Endothelial cell of umbilical vein (primary cell): ENCODE measurements at regions not wholly inside any gene's neighbourhood (a gene's known extent, or its start where the extent isn't known, plus 50 kb on each side); places are given as distances from the start of the nearest gene placed in this dataset.
"Not testable (repeated sequence)": the region's sequence is repeated elsewhere in the genome, so short reads cannot be mapped to it uniquely, and the experiment has no call there.

Experiments
- EZH2 ChIP-seq: IDR thresholded peaks from 2 replicates; pipeline ENCODE4 v1.6.1; 2012; ENCODE audit warnings: borderline replicate concordance, low read depth, mild to moderate bottlenecking, moderate library complexity, low read length, inconsistent platforms; ENCODE audit not compliant: severe bottlenecking
- MAX ChIP-seq: IDR thresholded peaks from 2 replicates; pipeline ENCODE4 v1.6.1; 2011; ENCODE audit not compliant: insufficient read depth, insufficient read length
- MYC ChIP-seq: IDR thresholded peaks from one replicate; pipeline ENCODE4 v1.6.1; 2011; ENCODE audit warnings: mild to moderate bottlenecking, low read depth, low read length
- POLR2A ChIP-seq: IDR thresholded peaks from 2 replicates; pipeline ENCODE4 v1.6.1; 2012; ENCODE audit warnings: low read depth, mild to moderate bottlenecking, control low read depth, low read length
- TF ChIP-seq, protein P1 (sequence below), 2 donors: IDR thresholded peaks; 1 replicate in 1 of 2; 2 replicates in 1 of 2; pipeline ENCODE4 v1.5.1; 2011; ENCODE audit warnings: low read length in 2 of 2, mild to moderate bottlenecking in 2 of 2, moderate library complexity in 2 of 2, control low read depth in 1 of 2, inconsistent platforms in 1 of 2, low read depth in 1 of 2; ENCODE audit not compliant: insufficient read depth in 1 of 2; ENCODE audit errors: extremely low read depth in 1 of 2

DNA sequence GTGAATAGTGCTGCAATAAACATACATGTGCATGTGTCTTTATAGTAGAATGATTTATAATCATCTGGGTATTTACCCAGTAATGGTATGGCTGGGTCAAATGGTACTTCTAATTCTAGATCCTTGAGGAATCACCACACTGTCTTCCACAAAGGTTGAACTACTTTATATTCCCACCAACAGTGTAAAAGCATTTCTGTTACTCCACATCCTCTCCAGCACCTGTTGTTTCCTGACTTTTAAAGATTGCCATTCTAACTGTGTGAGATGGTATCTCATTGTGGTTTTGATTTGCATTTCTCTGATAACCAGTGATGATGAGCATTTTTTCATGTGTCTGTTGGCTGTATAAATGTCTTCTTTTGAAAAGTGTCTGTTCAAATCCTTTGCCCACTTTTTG, 215.5 kb downstream of the LRIG3 start:
- not testable (repeated sequence) for TF ChIP-seq EZH2, POLR2A, MYC, MAX
- TF ChIP-seq, protein P1, sequence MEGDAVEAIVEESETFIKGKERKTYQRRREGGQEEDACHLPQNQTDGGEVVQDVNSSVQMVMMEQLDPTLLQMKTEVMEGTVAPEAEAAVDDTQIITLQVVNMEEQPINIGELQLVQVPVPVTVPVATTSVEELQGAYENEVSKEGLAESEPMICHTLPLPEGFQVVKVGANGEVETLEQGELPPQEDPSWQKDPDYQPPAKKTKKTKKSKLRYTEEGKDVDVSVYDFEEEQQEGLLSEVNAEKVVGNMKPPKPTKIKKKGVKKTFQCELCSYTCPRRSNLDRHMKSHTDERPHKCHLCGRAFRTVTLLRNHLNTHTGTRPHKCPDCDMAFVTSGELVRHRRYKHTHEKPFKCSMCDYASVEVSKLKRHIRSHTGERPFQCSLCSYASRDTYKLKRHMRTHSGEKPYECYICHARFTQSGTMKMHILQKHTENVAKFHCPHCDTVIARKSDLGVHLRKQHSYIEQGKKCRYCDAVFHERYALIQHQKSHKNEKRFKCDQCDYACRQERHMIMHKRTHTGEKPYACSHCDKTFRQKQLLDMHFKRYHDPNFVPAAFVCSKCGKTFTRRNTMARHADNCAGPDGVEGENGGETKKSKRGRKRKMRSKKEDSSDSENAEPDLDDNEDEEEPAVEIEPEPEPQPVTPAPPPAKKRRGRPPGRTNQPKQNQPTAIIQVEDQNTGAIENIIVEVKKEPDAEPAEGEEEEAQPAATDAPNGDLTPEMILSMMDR (IDR thresholded peaks at IDR 0.05; ENCODE audit: extremely low read depth in 1 of 2, insufficient read depth in 1 of 2, low read depth in 1 of 2, low read length in 2 of 2), result not testable (repeated sequence)
